H1 (cell line): ENCODE measurements at regions not wholly inside any gene's neighbourhood (a gene's known extent, or its start where the extent isn't known, plus 50 kb on each side); places are given as distances from the start of the nearest gene placed in this dataset.

Experiments used
- CTCF ChIA-PET: fragments of 300-600 bp; sonication (Branson Sonifier 250); formaldehyde crosslinking; loops from one replicate; lab custom pipeline; 2021; ENCODE audit not compliant: partially characterized antibody; lab: Charles Lee
- POLR2A ChIA-PET: fragments of 300-600 bp; sonication (Branson Sonifier 250); formaldehyde crosslinking; loops from one replicate; lab custom pipeline; 2021; ENCODE audit warnings: inconsistent platforms; ENCODE audit not compliant: partially characterized antibody; lab: Charles Lee
- DNase-seq, 2 experiments: peaks; one replicate each; pipeline versions ENCODE4 v3.0.0 to v3.0.0-alpha.2; 2010 to 2022; ENCODE audit warnings: low spot score in 2 of 2, low read depth in 1 of 2, mixed read lengths in 1 of 2
- FAIRE-seq: peaks from 2 replicates; lab custom pipeline; 2011; peaks lifted over from hg19 to GRCh38; lab: Jason Lieb, UNC
- H2AFZ ChIP-seq: 2 replicates; pipeline ENCODE4 v1.8.1; 2012; ENCODE audit warnings: low read length, inconsistent platforms
- H2AK5ac ChIP-seq: 2 replicates; pipeline ENCODE4 v1.6.1; 2013; ENCODE audit warnings: low read depth, low read length
- H2BK120ac ChIP-seq: replicated peaks from 2 replicates; pipeline ENCODE3; 2013; ENCODE audit warnings: low read depth, low read length, inconsistent platforms
- H2BK12ac ChIP-seq: 2 replicates; pipeline ENCODE4 v1.6.1; 2013; ENCODE audit warnings: low read depth, low read length
- H2BK15ac ChIP-seq: 2 replicates; pipeline ENCODE4 v1.6.1; 2013; ENCODE audit warnings: low read length
- H2BK20ac ChIP-seq: 2 replicates; pipeline ENCODE4 v1.6.1; 2013; ENCODE audit warnings: low read length
- H2BK5ac ChIP-seq: 2 replicates; pipeline ENCODE4 v1.6.1; 2013; ENCODE audit warnings: low read depth, low read length
- H3K14ac ChIP-seq: 2 replicates; pipeline ENCODE4 v1.6.1; 2013; ENCODE audit warnings: inconsistent platforms; ENCODE audit not compliant: insufficient read length
- H3K18ac ChIP-seq: 2 replicates; pipeline ENCODE4 v1.6.1; 2013; ENCODE audit warnings: low read length; ENCODE audit errors: extremely low read depth
- H3K23ac ChIP-seq: 2 replicates; pipeline ENCODE4 v1.6.1; 2013; ENCODE audit warnings: inconsistent platforms; ENCODE audit not compliant: insufficient read length
- H3K23me2 ChIP-seq: 2 replicates; pipeline ENCODE4 v1.6.1; 2013; ENCODE audit warnings: low read depth, low read length
- H3K27ac ChIP-seq: 2 replicates; pipeline ENCODE4 v1.6.1; 2011; ENCODE audit warnings: low read depth, low read length, inconsistent platforms
- H3K27me3 ChIP-seq, 4 experiments: replicated peaks in 1 of 4; 1 replicate in 1 of 4; 2 replicates in 3 of 4; pipeline versions ENCODE4 v1.6.1 to v1.8.1; 2011 to 2013; ENCODE audit warnings: low read length in 3 of 4, mild to moderate bottlenecking in 3 of 4, inconsistent platforms in 2 of 4, mixed read lengths in 2 of 4, moderate library complexity in 1 of 4; ENCODE audit not compliant: control insufficient read depth in 3 of 4, insufficient read depth in 3 of 4; ENCODE audit errors: extremely low read depth in 1 of 4
- H3K36me3 ChIP-seq, 4 experiments: 2 replicates each; pipeline versions ENCODE4 v1.6.1 to v1.8.1; 2011 to 2013; ENCODE audit warnings: mild to moderate bottlenecking in 4 of 4, low read length in 3 of 4, moderate library complexity in 2 of 4, control low read depth in 1 of 4, inconsistent platforms in 1 of 4; ENCODE audit not compliant: insufficient read depth in 4 of 4, control insufficient read depth in 2 of 4
- H3K4ac ChIP-seq: replicated peaks from 2 replicates; pipeline ENCODE3; 2013; ENCODE audit warnings: low read length, low read depth, mixed read lengths, inconsistent platforms; ENCODE audit not compliant: insufficient read length
- H3K4me1 ChIP-seq, 4 experiments: replicated peaks in 1 of 4; 1 replicate in 1 of 4; 2 replicates in 3 of 4; pipeline versions ENCODE4 v1.6.1 to v1.8.1; 2011 to 2013; ENCODE audit warnings: low read length in 3 of 4, inconsistent platforms in 2 of 4, mixed read lengths in 1 of 4; ENCODE audit not compliant: insufficient read depth in 4 of 4, control insufficient read depth in 3 of 4
- H3K4me2 ChIP-seq, 2 experiments: 2 replicates each; pipeline versions ENCODE4 v1.6.1 to v1.8.1; 2011 to 2013; ENCODE audit warnings: low read depth in 2 of 2, low read length in 2 of 2, control low read depth in 1 of 2, inconsistent platforms in 1 of 2, mild to moderate bottlenecking in 1 of 2; ENCODE audit not compliant: insufficient read depth in 1 of 2
- H3K4me3 ChIP-seq, 4 experiments: fragments of 200-600, 300-600 bp in 1 of 4; sonication (generic), shearing (Covaris generic), sonication (Bioruptor Twin) in 1 of 4; 2 replicates each; pipeline versions ENCODE4 v1.5.1 to v1.8.1; 2011 to 2016; ENCODE audit warnings: low read length in 4 of 4, low read depth in 3 of 4, control low read depth in 2 of 4, inconsistent platforms in 2 of 4, mild to moderate bottlenecking in 2 of 4, mixed read lengths in 1 of 4, moderate library complexity in 1 of 4; ENCODE audit not compliant: insufficient read depth in 2 of 4; ENCODE audit errors: extremely low read depth in 1 of 4
- H3K56ac ChIP-seq: replicated peaks from 2 replicates; pipeline ENCODE3; 2013; ENCODE audit warnings: low read depth, mild to moderate bottlenecking, mixed read lengths, low read length, inconsistent platforms; ENCODE audit not compliant: insufficient read length
- H3K79me1 ChIP-seq: 2 replicates; pipeline ENCODE4 v1.6.1; 2013; ENCODE audit warnings: low read depth, low read length, control low read depth
- H3K79me2 ChIP-seq, 2 experiments: 2 replicates each; pipeline versions ENCODE4 v1.6.1 to v1.8.1; 2012 to 2013; ENCODE audit warnings: low read length in 2 of 2, mild to moderate bottlenecking in 2 of 2, inconsistent platforms in 1 of 2; ENCODE audit not compliant: insufficient read depth in 2 of 2, control insufficient read depth in 1 of 2
- H3K9ac ChIP-seq, 4 experiments: replicated peaks in 1 of 4; 1 replicate in 1 of 4; 2 replicates in 3 of 4; pipeline versions ENCODE4 v1.6.1 to v1.8.1; 2011 to 2013; ENCODE audit warnings: low read depth in 3 of 4, low read length in 3 of 4, control low read depth in 2 of 4, mild to moderate bottlenecking in 2 of 4, moderate library complexity in 2 of 4, inconsistent platforms in 1 of 4; ENCODE audit errors: extremely low read depth in 1 of 4
- H3K9me3 ChIP-seq, 2 experiments: 2 replicates each; pipeline versions ENCODE4 v1.6.1 to v1.8.1; 2012 to 2013; ENCODE audit warnings: mild to moderate bottlenecking in 2 of 2, moderate library complexity in 2 of 2, control low read depth in 1 of 2, inconsistent platforms in 1 of 2, low read depth in 1 of 2, low read length in 1 of 2, mixed read lengths in 1 of 2; ENCODE audit not compliant: insufficient read depth in 2 of 2
- H4K20me1 ChIP-seq, 2 experiments: replicated peaks in 1 of 2; 2 replicates each; pipeline versions ENCODE3 to v1.8.1; 2011 to 2013; ENCODE audit warnings: inconsistent platforms in 2 of 2, low read length in 2 of 2, mild to moderate bottlenecking in 1 of 2; ENCODE audit not compliant: insufficient read depth in 2 of 2, control insufficient read depth in 1 of 2
- H4K5ac ChIP-seq: 2 replicates; pipeline ENCODE4 v1.6.1; 2013; ENCODE audit warnings: low read length, low read depth, mixed read lengths, inconsistent platforms; ENCODE audit not compliant: insufficient read length
- H4K8ac ChIP-seq: 2 replicates; pipeline ENCODE4 v1.8.0; 2013; ENCODE audit warnings: mild to moderate bottlenecking, moderate library complexity, low read length, inconsistent platforms; ENCODE audit not compliant: insufficient read depth; ENCODE audit errors: extremely low read depth
- H4K91ac ChIP-seq: replicated peaks from 2 replicates; pipeline ENCODE3; 2013; ENCODE audit warnings: low read length, mixed read lengths, inconsistent platforms; ENCODE audit not compliant: insufficient read length
- BCL11A ChIP-seq, 2 experiments: IDR thresholded peaks; one replicate each; pipeline ENCODE4 v1.6.1; 2011; ENCODE audit warnings: low read depth in 2 of 2, low read length in 2 of 2, mild to moderate bottlenecking in 2 of 2
- HDAC2 ChIP-seq, 2 experiments: fragments of 300-600 bp in 1 of 2; sonication (generic) in 1 of 2; IDR thresholded peaks; 2 replicates each; pipeline ENCODE4 v1.6.1; 2011 to 2012; ENCODE audit warnings: low read depth in 2 of 2, low read length in 2 of 2, mild to moderate bottlenecking in 2 of 2, moderate library complexity in 2 of 2, borderline replicate concordance in 1 of 2, inconsistent platforms in 1 of 2
- HDAC6 ChIP-seq: IDR thresholded peaks from one replicate; pipeline ENCODE4 v1.7.1; 2012; ENCODE audit warnings: low read depth, mild to moderate bottlenecking, inconsistent platforms, low read length, moderate library complexity
- MAFK ChIP-seq: IDR thresholded peaks from 2 replicates; pipeline ENCODE4 v1.6.1; 2012; ENCODE audit warnings: low read depth, mild to moderate bottlenecking, improper control_type of control experiment, low read length
- SIRT6 ChIP-seq: IDR thresholded peaks from one replicate; pipeline ENCODE4 v1.7.1; 2012; ENCODE audit warnings: low read length, inconsistent platforms
- SP2 ChIP-seq: IDR thresholded peaks from 2 replicates; pipeline ENCODE4 v1.6.1; 2012; ENCODE audit warnings: mild to moderate bottlenecking, low read length, inconsistent platforms
- TAF7 ChIP-seq: optimal IDR thresholded peaks from 2 replicates; pipeline ENCODE3; 2011; ENCODE audit warnings: low read depth, mild to moderate bottlenecking, inconsistent platforms, low read length, moderate library complexity, borderline replicate concordance
- YY1 ChIP-seq: IDR thresholded peaks from 2 replicates; pipeline ENCODE4 v1.6.1; 2011; ENCODE audit warnings: low read depth, mild to moderate bottlenecking, low read length
- ZNF274 ChIP-seq: IDR thresholded peaks from 2 replicates; pipeline ENCODE4 v1.7.0; 2012; ENCODE audit warnings: low read length, borderline replicate concordance; ENCODE audit errors: extremely low read depth
- WGBS, 2 experiments: shearing (Covaris generic) in 1 of 2; methylation state at CpG; one replicate each; pipeline versions ENCODE4 v1.1.6 to v1.1.7; 2013 to 2015; ENCODE audit warnings: low lambda C conversion rate in 2 of 2, mixed read lengths in 2 of 2, inconsistent platforms in 1 of 2, low coverage in 1 of 2, missing lambda C conversion rate in 1 of 2; ENCODE audit not compliant: insufficient replicate concordance in 2 of 2, insufficient coverage in 1 of 2, insufficient read length in 1 of 2; ENCODE audit errors: extremely low coverage in 1 of 2, missing lambda C conversion rate in 1 of 2; 5-methylcytosine and 5-hydroxymethylcytosine counted together
- TF ChIP-seq, protein P1 (sequence below), 3 experiments: IDR thresholded peaks; 1 replicate in 2 of 3; 2 replicates in 1 of 3; pipeline versions ENCODE4 v1.5.1 to v1.6.1; 2011; ENCODE audit warnings: low read length in 3 of 3, mild to moderate bottlenecking in 3 of 3, inconsistent platforms in 2 of 3, low read depth in 1 of 3, moderate library complexity in 1 of 3; ENCODE audit not compliant: insufficient read depth in 1 of 3; ENCODE audit errors: control extremely low read depth in 1 of 3
- TF ChIP-seq, protein P2 (sequence below): IDR thresholded peaks from 2 replicates; pipeline ENCODE4 v1.6.1; 2011; ENCODE audit warnings: low read depth, mild to moderate bottlenecking, low read length; ENCODE audit not compliant: insufficient read depth

DNA sequence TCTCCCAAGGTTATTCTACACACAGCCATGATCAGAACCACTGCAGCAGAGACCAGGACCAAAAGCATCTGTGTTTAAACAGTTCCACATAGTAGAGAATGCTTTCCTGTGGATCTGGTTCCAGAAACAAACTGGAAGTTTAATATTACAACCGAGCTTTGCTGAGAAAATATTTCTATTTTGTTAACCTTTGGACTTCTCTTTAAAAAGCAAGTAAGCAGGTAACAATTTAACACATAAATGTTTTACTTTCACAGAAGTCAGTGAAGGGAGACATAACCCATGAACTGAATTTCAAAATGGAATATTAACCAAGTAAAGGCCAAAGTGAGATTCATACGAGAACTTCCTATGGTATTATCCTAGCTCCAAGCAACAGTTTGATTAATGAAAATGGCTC, 98.6 kb upstream of the PHYHIPL start:
- Histone ChIP-seq H2BK12ac (no peak overlapping the region), H4K8ac (no peak overlapping the region), H3K27ac (no peak overlapping the region), H3K18ac (no peak overlapping the region), H2BK120ac (no peak overlapping the region), H3K4me1 (peaks cover 0 to 2% (median 0%) of the 10 kb centered on the region in 4 experiments; a peak in 1 of 7 replicates), H3K14ac (no peak overlapping the region), H3K23me2 (no peaks in the 10 kb centered on the region), H3K79me1 (no peaks in the 10 kb centered on the region), H2AFZ (no peak overlapping the region), H3K36me3 (no peaks in the 10 kb centered on the region), H4K91ac (no peak overlapping the region), H3K4me3 (no peak overlapping the region), H3K79me2 (no peaks in the 10 kb centered on the region), H3K23ac (no peak overlapping the region), H3K27me3 (no peaks in the 10 kb centered on the region; a peak in 1 of 7 replicates), H2AK5ac (no peak overlapping the region), H2BK20ac (no peak overlapping the region), H3K9me3 (no peaks in the 10 kb centered on the region), H3K9ac (no peak overlapping the region), H2BK5ac (no peak overlapping the region), H4K20me1 (no peaks in the 10 kb centered on the region), H4K5ac (no peak overlapping the region), H3K56ac (no peak overlapping the region), H3K4ac (no peak overlapping the region), H3K4me2 (no peak overlapping the region), H2BK15ac (no peak overlapping the region)
- ChIA-PET CTCF (interaction anchor here (0.8 to 1.2 kb wide), 2 partner anchors 119 to 125 kb away, joined by 3 read pairs; no protein-coding TSS in a partner anchor), POLR2A (interaction anchor here (1.0 kb wide), 1 partner anchor 9 kb away, joined by 3 read pairs; no protein-coding TSS in a partner anchor)
- 98% methylated on average over 2 of the region's 2 CpGs; no CpG with 5 or more reads in 1 of the 2 experiments for WGBS, 2 experiments
- no peak for FAIRE-seq
- DNase-seq: no peak
- TF ChIP-seq SIRT6 (no peak), HDAC6 (no peak), SP2 (no peak), BCL11A (IDR thresholded peaks at IDR 0.05; ENCODE audit: low read depth in 2 of 2, low read length in 2 of 2) (no peak), YY1 (no peak), ZNF274 (no peak), TAF7 (no peak), HDAC2 (IDR thresholded peaks at IDR 0.05; ENCODE audit: borderline replicate concordance in 1 of 2, low read depth in 2 of 2, low read length in 2 of 2) (no peak), MAFK (no peak)
- TF ChIP-seq, protein P1, sequence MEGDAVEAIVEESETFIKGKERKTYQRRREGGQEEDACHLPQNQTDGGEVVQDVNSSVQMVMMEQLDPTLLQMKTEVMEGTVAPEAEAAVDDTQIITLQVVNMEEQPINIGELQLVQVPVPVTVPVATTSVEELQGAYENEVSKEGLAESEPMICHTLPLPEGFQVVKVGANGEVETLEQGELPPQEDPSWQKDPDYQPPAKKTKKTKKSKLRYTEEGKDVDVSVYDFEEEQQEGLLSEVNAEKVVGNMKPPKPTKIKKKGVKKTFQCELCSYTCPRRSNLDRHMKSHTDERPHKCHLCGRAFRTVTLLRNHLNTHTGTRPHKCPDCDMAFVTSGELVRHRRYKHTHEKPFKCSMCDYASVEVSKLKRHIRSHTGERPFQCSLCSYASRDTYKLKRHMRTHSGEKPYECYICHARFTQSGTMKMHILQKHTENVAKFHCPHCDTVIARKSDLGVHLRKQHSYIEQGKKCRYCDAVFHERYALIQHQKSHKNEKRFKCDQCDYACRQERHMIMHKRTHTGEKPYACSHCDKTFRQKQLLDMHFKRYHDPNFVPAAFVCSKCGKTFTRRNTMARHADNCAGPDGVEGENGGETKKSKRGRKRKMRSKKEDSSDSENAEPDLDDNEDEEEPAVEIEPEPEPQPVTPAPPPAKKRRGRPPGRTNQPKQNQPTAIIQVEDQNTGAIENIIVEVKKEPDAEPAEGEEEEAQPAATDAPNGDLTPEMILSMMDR (IDR thresholded peaks at IDR 0.05; ENCODE audit: control extremely low read depth in 1 of 3, insufficient read depth in 1 of 3, low read depth in 1 of 3, low read length in 3 of 3): no peak
- TF ChIP-seq, protein P2, sequence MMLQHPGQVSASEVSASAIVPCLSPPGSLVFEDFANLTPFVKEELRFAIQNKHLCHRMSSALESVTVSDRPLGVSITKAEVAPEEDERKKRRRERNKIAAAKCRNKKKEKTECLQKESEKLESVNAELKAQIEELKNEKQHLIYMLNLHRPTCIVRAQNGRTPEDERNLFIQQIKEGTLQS: no peak
